K562 (cell line): ENCODE measurements at regions not wholly inside any gene's neighbourhood (a gene's known extent, or its start where the extent isn't known, plus 50 kb on each side); places are given as distances from the start of the nearest gene placed in this dataset.

Experiments used
- CHD1 ChIP-seq: fragments of 200-600 bp; sonication (generic); IDR thresholded peaks from one replicate; pipeline ENCODE4 v1.6.1; 2012; ENCODE audit warnings: mild to moderate bottlenecking, moderate library complexity, low read length, inconsistent platforms
- JUN ChIP-seq, 2 experiments: sonication (generic) in 1 of 2; formaldehyde crosslinking in 1 of 2; IDR thresholded peaks; 2 replicates each; pipeline versions ENCODE4 v1.6.1 to v1.8.0; 2012 to 2022; ENCODE audit warnings: borderline replicate concordance in 2 of 2, mild to moderate bottlenecking in 2 of 2, improper control_type of control experiment in 1 of 2, low read depth in 1 of 2, low read length in 1 of 2, missing genetic modification reagents in 1 of 2
- L3MBTL2 ChIP-seq: fragments of 450-650 bp; IDR thresholded peaks from 2 replicates; pipeline ENCODE4 v1.6.1; 2016; ENCODE audit warnings: mild to moderate bottlenecking, moderate library complexity
- MLLT1 ChIP-seq, 2 experiments: fragments of 450-650 bp; IDR thresholded peaks; 2 replicates each; pipeline ENCODE4 v1.6.1; 2016
- MTA3 ChIP-seq: fragments of 450-650 bp; formaldehyde crosslinking; IDR thresholded peaks from 2 replicates; pipeline ENCODE4 v1.6.1; 2017; ENCODE audit warnings: mild to moderate bottlenecking, borderline replicate concordance
- NUFIP1 ChIP-seq: fragments of 450-650 bp; IDR thresholded peaks from 2 replicates; pipeline ENCODE4 v1.6.1; 2018; ENCODE audit not compliant: partially characterized antibody
- RBFOX2 ChIP-seq: fragments of 200-400 bp; formaldehyde crosslinking; IDR thresholded peaks from 2 replicates; pipeline ENCODE4 v1.6.1; 2017; ENCODE audit warnings: low read depth, mild to moderate bottlenecking, low read length, moderate library complexity
- RNF219 ChIP-seq: fragments of 250-450 bp; sonication (Bioruptor Pico); IDR thresholded peaks from 2 replicates; pipeline ENCODE4 v1.5.0; 2022; ENCODE audit warnings: mild to moderate bottlenecking
- SAFB2 ChIP-seq: fragments of 200-400 bp; formaldehyde crosslinking; IDR thresholded peaks from 2 replicates; pipeline ENCODE4 v1.6.1; 2018; ENCODE audit warnings: borderline replicate concordance, low read length, low read depth, moderate library complexity; ENCODE audit not compliant: severe bottlenecking
- SIN3B ChIP-seq: fragments of 450-650 bp; IDR thresholded peaks from 2 replicates; pipeline ENCODE4 v1.6.1; 2017; ENCODE audit warnings: low read depth, mild to moderate bottlenecking, moderate library complexity
- ZNF431 ChIP-seq: sonication (generic); formaldehyde crosslinking; IDR thresholded peaks from 2 replicates; pipeline ENCODE4 v1.8.0; 2022; ENCODE audit warnings: mild to moderate bottlenecking, missing genetic modification reagents
- TF ChIP-seq, protein P1 (sequence below), 3 experiments: IDR thresholded peaks in 2 of 3; conservative IDR thresholded peaks in 1 of 3; 2 replicates each; pipeline ENCODE4 v1.5.1; 2011 to 2012; ENCODE audit warnings: low read length in 3 of 3, mild to moderate bottlenecking in 3 of 3, control low read depth in 2 of 3, improper control_type of control experiment in 1 of 3, inconsistent platforms in 1 of 3, low read depth in 1 of 3, mixed read lengths in 1 of 3, moderate library complexity in 1 of 3; ENCODE audit not compliant: insufficient read depth in 2 of 3

GRCh38 chr2:216930716-216931115 lies 70.9 kb upstream of the TNP1 start:
- TF ChIP-seq SIN3B = no peak
- TF ChIP-seq NUFIP1 = no peak
- no peak for TF ChIP-seq MTA3
- TF ChIP-seq ZNF431 (CRISPR knock-in tag) = no peak
- no peak for TF ChIP-seq JUN (IDR thresholded peaks at IDR 0.05; ENCODE audit: borderline replicate concordance, low read depth, low read length)
- no peak for TF ChIP-seq JUN (CRISPR knock-in tag; IDR thresholded peaks at IDR 0.05; ENCODE audit: borderline replicate concordance)
- TF ChIP-seq CHD1 = no peak
- no peak for TF ChIP-seq SAFB2
- TF ChIP-seq MLLT1 (IDR thresholded peaks at IDR 0.05) = no peak
- no peak for TF ChIP-seq L3MBTL2
- TF ChIP-seq, protein P1, sequence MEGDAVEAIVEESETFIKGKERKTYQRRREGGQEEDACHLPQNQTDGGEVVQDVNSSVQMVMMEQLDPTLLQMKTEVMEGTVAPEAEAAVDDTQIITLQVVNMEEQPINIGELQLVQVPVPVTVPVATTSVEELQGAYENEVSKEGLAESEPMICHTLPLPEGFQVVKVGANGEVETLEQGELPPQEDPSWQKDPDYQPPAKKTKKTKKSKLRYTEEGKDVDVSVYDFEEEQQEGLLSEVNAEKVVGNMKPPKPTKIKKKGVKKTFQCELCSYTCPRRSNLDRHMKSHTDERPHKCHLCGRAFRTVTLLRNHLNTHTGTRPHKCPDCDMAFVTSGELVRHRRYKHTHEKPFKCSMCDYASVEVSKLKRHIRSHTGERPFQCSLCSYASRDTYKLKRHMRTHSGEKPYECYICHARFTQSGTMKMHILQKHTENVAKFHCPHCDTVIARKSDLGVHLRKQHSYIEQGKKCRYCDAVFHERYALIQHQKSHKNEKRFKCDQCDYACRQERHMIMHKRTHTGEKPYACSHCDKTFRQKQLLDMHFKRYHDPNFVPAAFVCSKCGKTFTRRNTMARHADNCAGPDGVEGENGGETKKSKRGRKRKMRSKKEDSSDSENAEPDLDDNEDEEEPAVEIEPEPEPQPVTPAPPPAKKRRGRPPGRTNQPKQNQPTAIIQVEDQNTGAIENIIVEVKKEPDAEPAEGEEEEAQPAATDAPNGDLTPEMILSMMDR (IDR thresholded peaks at IDR 0.05 in 2 of 3, conservative IDR thresholded peaks at IDR 0.05 in 1 of 3; ENCODE audit: insufficient read depth in 2 of 3, low read depth in 1 of 3, low read length in 3 of 3) = no peak
- no peak for TF ChIP-seq RBFOX2
- no peak for TF ChIP-seq RNF219 (CRISPR knock-in tag)
